HG02798 (cell line): ENCODE measurements at regions not wholly inside any gene's neighbourhood (a gene's known extent, or its start where the extent isn't known, plus 50 kb on each side); places are given as distances from the start of the nearest gene placed in this dataset.
"Not testable (repeated sequence)": the region's sequence is repeated elsewhere in the genome, so short reads cannot be mapped to it uniquely, and the experiment has no call there.

ENCODE experiments used
- ATAC-seq: cut with Tn5 transposase; IDR thresholded peaks from one replicate; pipeline ENCODE4 v1.9.1; 2021; ENCODE audit warnings: mild to moderate bottlenecking; ENCODE audit not compliant: unreplicated experiment, poor library complexity

- no peak for ATAC-seq
These were observed 139.5 kb upstream of the SETBP1 start for GRCh38 chr18:44541159-44541558.

GRCh38 chr18:44541781-44542180 lies 138.9 kb upstream of the SETBP1 start:
- ATAC-seq = no peak

- no peak for ATAC-seq
These were observed 137.3 kb upstream of the SETBP1 start for GRCh38 chr18:44543387-44543786.

- no peak for ATAC-seq
These were observed 135.2 kb upstream of the SETBP1 start for GRCh38 chr18:44545359-44545985.

- ATAC-seq = no peak
These were observed 133.7 kb upstream of the SETBP1 start for GRCh38 chr18:44546954-44547353.

GRCh38 chr18:44548291-44549221 lies 132.1 kb upstream of the SETBP1 start:
- ATAC-seq = no peak

- no peak for ATAC-seq
These were observed 128.0 kb upstream of the SETBP1 start for GRCh38 chr18:44552706-44553105.

- no peak for ATAC-seq
These were observed 124.4 kb upstream of the SETBP1 start for GRCh38 chr18:44556296-44556695.

GRCh38 chr18:44557616-44558151 lies 123.0 kb upstream of the SETBP1 start:
- no peak for ATAC-seq

- ATAC-seq = no peak
These were observed 121.9 kb upstream of the SETBP1 start for GRCh38 chr18:44558767-44559166.

GRCh38 chr18:44562986-44563385 lies 117.7 kb upstream of the SETBP1 start:
- ATAC-seq = no peak

- no peak for ATAC-seq
These were observed 115.8 kb upstream of the SETBP1 start for GRCh38 chr18:44564922-44565321.

GRCh38 chr18:44568342-44568741 lies 112.3 kb upstream of the SETBP1 start:
- ATAC-seq = no peak

GRCh38 chr18:44568986-44569385 lies 111.7 kb upstream of the SETBP1 start:
- no peak for ATAC-seq

- no peak for ATAC-seq
These were observed 111.2 kb upstream of the SETBP1 start for GRCh38 chr18:44569391-44570055.

GRCh38 chr18:44579028-44579702 lies 101.5 kb upstream of the SETBP1 start:
- ATAC-seq = peak; percentile 70

GRCh38 chr18:44579745-44580144 lies 100.9 kb upstream of the SETBP1 start:
- ATAC-seq = no peak

GRCh38 chr18:44580159-44580558 lies 100.5 kb upstream of the SETBP1 start:
- no peak for ATAC-seq

GRCh38 chr18:44580782-44581181 lies 99.9 kb upstream of the SETBP1 start:
- ATAC-seq = not testable (repeated sequence)

- no peak for ATAC-seq
These were observed 98.2 kb upstream of the SETBP1 start for GRCh38 chr18:44582456-44582855.
